KMS-11 (cell line): ENCODE measurements at regions not wholly inside any gene's neighbourhood (a gene's known extent, or its start where the extent isn't known, plus 50 kb on each side); places are given as distances from the start of the nearest gene placed in this dataset.
A peak's percentile ranks its signal among the peaks of the same experiment; 100 is the strongest.
"Not testable (repeated sequence)": the region's sequence is repeated elsewhere in the genome, so short reads cannot be mapped to it uniquely, and the experiment has no call there.

Source experiments
- H2AFZ ChIP-seq: fragments of 200-600 bp; sonication (generic); 2 replicates; pipeline ENCODE4 v1.6.1; 2016; ENCODE audit warnings: antibody characterized with exemption, mixed run types, low read depth
- H3K27ac ChIP-seq: fragments of 200-600 bp; sonication (generic); 2 replicates; pipeline ENCODE4 v1.6.1; 2016; ENCODE audit warnings: mild to moderate bottlenecking, mixed run types
- H3K27me3 ChIP-seq: fragments of 200-600 bp; sonication (generic); 2 replicates; pipeline ENCODE4 v1.6.1; 2017; ENCODE audit warnings: mild to moderate bottlenecking, low read depth, mixed run types, moderate library complexity; ENCODE audit not compliant: insufficient read depth
- H3K36me3 ChIP-seq: fragments of 200-600 bp; sonication (generic); 2 replicates; pipeline ENCODE4 v1.6.1; 2017; ENCODE audit warnings: mild to moderate bottlenecking, mixed run types; ENCODE audit not compliant: insufficient read depth
- H3K4me1 ChIP-seq: fragments of 200-600 bp; sonication (generic); 2 replicates; pipeline ENCODE4 v1.6.1; 2016; ENCODE audit warnings: mild to moderate bottlenecking, low read depth, mixed run types; ENCODE audit not compliant: poor library complexity, severe bottlenecking
- H3K4me2 ChIP-seq: fragments of 200-600 bp; sonication (generic); 2 replicates; pipeline ENCODE4 v1.7.0; 2016; ENCODE audit warnings: mild to moderate bottlenecking, mixed run types
- H3K4me3 ChIP-seq: fragments of 200-600 bp; sonication (generic); IDR thresholded peaks from 2 replicates; pipeline ENCODE4 v1.6.1; 2017; ENCODE audit warnings: low read depth, low read length, mixed read lengths; ENCODE audit not compliant: insufficient read depth
- H3K79me2 ChIP-seq: fragments of 200-600 bp; sonication (generic); 2 replicates; pipeline ENCODE4 v1.6.1; 2016; ENCODE audit warnings: low read depth, mixed run types; ENCODE audit not compliant: insufficient read depth
- H3K9ac ChIP-seq: fragments of 200-600 bp; sonication (generic); 2 replicates; pipeline ENCODE4 v1.6.1; 2016; ENCODE audit warnings: mild to moderate bottlenecking, mixed run types
- H4K20me1 ChIP-seq: fragments of 200-600 bp; sonication (generic); 2 replicates; pipeline ENCODE4 v1.6.1; 2016; ENCODE audit warnings: mild to moderate bottlenecking, mixed run types; ENCODE audit not compliant: insufficient read depth
- CTCF ChIP-seq: fragments of 200-600 bp; sonication (generic); conservative IDR thresholded peaks from 2 replicates; pipeline ENCODE4 v1.6.1; 2017; ENCODE audit warnings: low read depth, mild to moderate bottlenecking, antibody characterized with exemption, low read length, moderate library complexity, mixed read lengths

DNA sequence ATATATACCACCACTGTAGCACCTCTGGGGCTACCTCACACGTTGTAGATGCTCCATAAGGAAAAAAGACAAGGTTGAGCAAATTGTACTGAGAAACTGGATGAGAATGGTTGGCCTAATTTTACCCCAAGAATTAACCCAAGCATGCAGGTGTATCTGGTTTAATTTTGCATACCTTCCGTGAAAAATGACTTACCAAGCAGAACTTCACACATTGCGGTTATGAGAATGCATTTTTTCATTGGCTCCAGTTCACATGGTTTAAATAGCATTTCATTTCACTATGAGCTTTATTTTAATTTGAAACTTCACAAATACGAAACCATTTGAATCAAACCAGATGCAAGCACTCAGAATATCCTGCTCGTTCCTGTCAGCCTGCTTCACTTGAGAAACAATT, 512.2 kb downstream of the LTN1 start:
- Histone ChIP-seq H3K27me3 (no peaks in the 10 kb centered on the region), H3K4me3 (no peak overlapping the region), H3K4me1 (peaks cover 76% of the 10 kb centered on the region), H4K20me1 (no peaks in the 10 kb centered on the region), H3K36me3 (no peaks in the 10 kb centered on the region), H3K4me2 (peak overlapping the region; percentile 66), H3K79me2 (no peaks in the 10 kb centered on the region), H3K27ac (peak overlapping the region; percentile 81), H3K9ac (peak overlapping the region; percentile 27; the same call in 1 of the 2 replicates), H2AFZ (peak overlapping the region; percentile 3; the same call in 1 of the 2 replicates)
- TF ChIP-seq CTCF: no peak

DNA sequence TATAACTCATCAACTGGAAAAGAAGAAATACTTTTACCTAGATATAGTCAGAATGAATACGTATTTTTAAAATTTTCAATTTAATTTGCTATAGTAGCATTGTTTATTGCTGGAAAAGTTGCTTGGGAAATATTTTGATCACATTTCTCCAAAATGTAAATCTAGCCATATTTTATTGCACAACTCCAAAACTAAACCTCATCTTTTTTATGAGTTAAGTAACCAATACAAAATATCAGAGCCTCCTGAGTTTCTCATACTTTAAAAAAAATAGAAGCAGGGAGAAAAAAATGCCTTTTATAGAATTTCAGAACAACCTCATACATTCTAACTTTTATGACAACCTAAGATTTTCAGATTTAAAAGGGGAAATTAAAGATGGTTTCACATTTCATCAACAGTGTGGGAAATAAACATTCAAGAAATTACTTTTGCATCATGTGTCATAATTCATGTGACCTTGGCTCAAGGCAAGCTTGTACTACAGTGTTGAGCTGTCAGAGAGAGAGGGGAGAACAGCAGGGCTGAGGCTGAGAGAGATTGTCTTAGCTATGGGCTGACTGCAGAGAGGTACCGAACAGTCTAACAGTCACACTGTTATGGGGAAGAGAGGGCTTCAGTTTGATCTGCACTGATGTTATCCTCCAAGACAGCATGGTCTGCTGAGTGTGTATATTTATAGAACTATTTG, 519.0 kb downstream of the LTN1 start:
- no peak overlapping the region for H3K27ac ChIP-seq
- H3K4me3 ChIP-seq: no peak overlapping the region
- peaks cover 48% of the 10 kb centered on the region for H3K4me1 ChIP-seq
- H3K36me3 ChIP-seq: no peaks in the 10 kb centered on the region
- H4K20me1 ChIP-seq: no peaks in the 10 kb centered on the region
- H3K79me2 ChIP-seq: no peaks in the 10 kb centered on the region
- no peak overlapping the region for H2AFZ ChIP-seq
- H3K27me3 ChIP-seq: no peaks in the 10 kb centered on the region
- TF ChIP-seq CTCF: no peak
- H3K4me2 ChIP-seq: no peak overlapping the region
- H3K9ac ChIP-seq: no peak overlapping the region

DNA sequence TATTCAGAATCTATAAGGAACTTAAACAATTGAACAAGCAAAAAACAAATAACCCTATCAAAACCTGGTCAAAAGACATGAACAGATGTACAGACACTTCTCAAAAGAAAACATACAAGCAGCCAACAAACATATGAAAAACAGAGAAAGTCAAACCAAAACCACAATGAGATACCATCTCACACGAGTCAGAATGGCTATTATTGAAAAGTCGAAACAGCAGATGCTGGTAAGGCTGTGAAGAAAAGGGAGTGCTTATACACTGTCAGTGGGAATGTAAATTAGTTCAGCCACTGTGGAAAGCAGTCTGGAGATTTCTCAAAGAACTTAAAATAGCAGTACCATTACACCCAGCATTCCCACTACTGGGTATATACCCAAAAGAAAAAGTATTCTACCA, 520.1 kb downstream of the LTN1 start:
- not testable (repeated sequence) for H3K36me3 ChIP-seq, H3K27ac ChIP-seq, H3K27me3 ChIP-seq, H3K79me2 ChIP-seq, H4K20me1 ChIP-seq, H3K9ac ChIP-seq, H2AFZ ChIP-seq, H3K4me3 ChIP-seq
- Histone ChIP-seq H3K4me2 (peak overlapping the region; percentile 2; the same call in 1 of the 2 replicates), H3K4me1 (peaks cover 37% of the 10 kb centered on the region)

GRCh38 chr21:28464988-28465387, 527.7 kb downstream of the LTN1 start:
- H3K27me3 ChIP-seq: no peaks in the 10 kb centered on the region
- no peak overlapping the region for H2AFZ ChIP-seq
- H3K9ac ChIP-seq: no peak overlapping the region
- no peaks in the 10 kb centered on the region for H3K4me1 ChIP-seq
- no peaks in the 10 kb centered on the region for H4K20me1 ChIP-seq
- no peaks in the 10 kb centered on the region for H3K79me2 ChIP-seq
- no peaks in the 10 kb centered on the region for H3K36me3 ChIP-seq
- no peak overlapping the region for H3K27ac ChIP-seq
- no peak overlapping the region for H3K4me3 ChIP-seq
- H3K4me2 ChIP-seq: no peak overlapping the region
- no peak for TF ChIP-seq CTCF

DNA sequence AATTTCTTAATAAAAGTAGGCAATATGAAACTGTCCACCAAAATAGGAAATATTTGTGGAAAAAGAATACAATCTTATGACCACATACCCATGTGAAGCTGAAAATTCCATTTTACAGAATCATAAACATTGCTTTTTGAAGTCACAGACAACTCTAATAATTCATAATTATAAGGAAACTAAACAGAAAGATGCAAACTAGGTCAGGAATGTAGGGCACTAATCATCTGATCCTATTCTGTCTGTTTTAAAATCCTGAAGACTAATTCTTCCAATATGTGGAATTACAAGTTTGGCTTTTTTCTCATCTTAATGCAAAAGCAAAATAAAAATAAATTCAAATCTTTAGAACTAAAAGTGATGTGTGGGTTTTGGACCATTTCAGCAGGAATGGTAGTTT, 528.6 kb downstream of the LTN1 start:
- Histone ChIP-seq H4K20me1 (no peaks in the 10 kb centered on the region), H3K4me3 (no peak overlapping the region), H3K4me2 (no peak overlapping the region), H3K27ac (no peak overlapping the region), H3K36me3 (no peaks in the 10 kb centered on the region), H3K79me2 (no peaks in the 10 kb centered on the region), H3K9ac (no peak overlapping the region), H3K27me3 (no peaks in the 10 kb centered on the region), H3K4me1 (no peaks in the 10 kb centered on the region), H2AFZ (no peak overlapping the region)
- TF ChIP-seq CTCF: no peak
